TTC549 (cell line): ENCODE measurements at regions not wholly inside any gene's neighbourhood (a gene's known extent, or its start where the extent isn't known, plus 50 kb on each side); places are given as distances from the start of the nearest gene placed in this dataset.

ENCODE experiments used
- FAIRE-seq: peaks from 2 replicates; lab custom pipeline; 2012; peaks lifted over from hg19 to GRCh38; lab: Jason Lieb, UNC

DNA sequence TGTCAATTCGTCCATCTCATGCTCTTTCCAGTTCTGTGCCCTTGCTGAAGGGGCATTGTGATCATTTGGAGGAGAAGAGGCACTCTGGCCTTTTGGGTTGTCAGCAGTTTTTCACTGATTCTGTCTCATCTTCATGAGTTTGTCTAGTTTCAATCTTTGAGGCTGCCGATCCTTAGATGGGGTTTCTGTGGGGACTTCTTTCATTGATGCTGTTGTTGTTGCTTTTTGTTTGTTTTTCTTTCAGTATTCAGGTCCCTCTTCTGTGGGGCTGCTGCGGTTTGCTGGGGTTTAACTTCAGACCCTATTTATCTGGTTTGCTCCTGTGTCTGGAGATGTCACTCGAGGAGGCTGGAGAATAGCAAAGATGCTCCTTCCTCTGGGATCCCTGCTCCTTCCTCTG, 224.3 kb downstream of the JRKL start:
- no peak for FAIRE-seq

DNA sequence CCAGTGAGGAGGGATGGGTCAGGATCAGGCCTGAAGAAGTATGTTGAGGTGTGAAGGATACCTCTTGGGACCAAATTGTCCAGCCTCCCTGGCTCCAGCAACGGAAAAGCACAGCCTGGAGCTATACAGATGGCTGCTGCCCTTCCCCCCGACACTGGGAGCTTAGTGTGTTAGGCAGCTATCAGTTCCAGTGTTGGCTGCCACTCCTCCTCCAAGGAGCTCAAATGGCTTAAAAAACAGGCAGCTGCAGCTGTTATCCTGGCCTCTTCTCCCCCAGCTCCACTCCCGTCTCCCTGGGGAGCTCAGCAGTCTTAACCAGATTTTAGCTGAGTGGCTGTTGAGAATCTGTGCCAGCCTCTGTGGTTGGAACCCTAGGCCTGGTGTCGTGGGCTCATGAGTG, 225.0 kb downstream of the JRKL start:
- FAIRE-seq, result no peak

GRCh38 chr11:96620464-96621044, 230.7 kb downstream of the JRKL start:
- no peak for FAIRE-seq

DNA sequence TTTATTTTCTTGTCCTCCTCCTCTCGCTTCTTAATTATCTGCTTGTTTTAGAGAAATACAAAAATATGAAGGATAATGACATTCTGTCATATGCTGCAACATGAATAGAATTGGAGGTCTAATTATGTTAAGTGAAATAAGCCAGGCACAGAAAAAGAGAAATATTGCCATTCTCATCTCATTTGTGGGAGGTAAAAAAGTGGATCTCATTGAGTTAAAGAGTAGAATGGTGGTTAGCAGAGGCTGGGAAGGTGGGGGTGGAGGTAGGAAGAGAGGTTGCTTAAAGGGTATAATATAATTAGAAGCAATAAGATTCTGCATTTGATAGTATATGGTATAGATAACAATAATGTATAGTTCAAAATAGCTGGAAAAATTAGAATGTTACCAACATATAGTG, 231.3 kb downstream of the JRKL start:
- no peak for FAIRE-seq

GRCh38 chr11:96622026-96622634, 232.3 kb downstream of the JRKL start:
- FAIRE-seq, result no peak

- FAIRE-seq, result no peak
Observed at GRCh38 chr11:96624126-96624525, 234.3 kb downstream of the JRKL start.

DNA sequence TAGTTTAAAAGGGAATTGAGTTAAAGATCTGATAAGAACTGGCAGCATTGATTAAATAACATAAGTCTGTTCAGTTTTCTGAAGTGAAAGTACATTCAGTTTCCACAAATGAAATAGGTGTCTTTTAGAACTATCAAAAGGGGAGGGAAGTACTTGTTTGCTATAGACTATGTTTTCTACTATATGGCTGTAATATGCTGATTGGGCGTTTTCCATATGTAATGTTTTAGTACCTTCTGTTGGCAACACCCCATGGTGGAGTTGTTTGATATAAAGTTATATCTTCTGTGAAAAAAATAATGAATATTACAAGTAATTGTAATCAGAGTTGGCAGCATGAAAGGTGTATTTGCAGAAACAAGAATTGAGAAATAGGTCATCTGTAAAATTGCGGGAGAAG, 237.6 kb downstream of the JRKL start:
- no peak for FAIRE-seq

DNA sequence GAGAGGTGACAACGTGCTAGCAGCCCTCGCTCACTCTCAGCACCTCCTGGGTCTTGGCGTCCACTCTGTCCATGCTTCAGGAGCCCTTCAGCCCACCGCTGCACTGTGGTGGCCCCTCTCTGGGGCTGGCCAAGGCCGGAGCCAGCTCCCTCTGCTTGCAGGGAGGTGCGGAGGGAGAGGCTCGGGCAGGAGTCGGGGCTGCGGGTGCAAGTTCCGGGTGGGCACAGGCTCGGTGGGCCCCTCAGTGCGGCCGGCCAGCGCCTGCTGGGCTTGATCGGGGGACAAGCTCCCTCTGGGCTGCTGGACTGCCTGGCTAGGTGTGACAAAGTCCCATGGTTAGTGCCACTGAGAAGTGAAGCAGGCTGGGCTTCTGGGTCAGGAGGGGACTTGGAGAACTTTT, 245.8 kb downstream of the JRKL start:
- no peak for FAIRE-seq

- FAIRE-seq, result no peak
Observed at GRCh38 chr11:96641261-96641660, 251.4 kb downstream of the JRKL start.

DNA sequence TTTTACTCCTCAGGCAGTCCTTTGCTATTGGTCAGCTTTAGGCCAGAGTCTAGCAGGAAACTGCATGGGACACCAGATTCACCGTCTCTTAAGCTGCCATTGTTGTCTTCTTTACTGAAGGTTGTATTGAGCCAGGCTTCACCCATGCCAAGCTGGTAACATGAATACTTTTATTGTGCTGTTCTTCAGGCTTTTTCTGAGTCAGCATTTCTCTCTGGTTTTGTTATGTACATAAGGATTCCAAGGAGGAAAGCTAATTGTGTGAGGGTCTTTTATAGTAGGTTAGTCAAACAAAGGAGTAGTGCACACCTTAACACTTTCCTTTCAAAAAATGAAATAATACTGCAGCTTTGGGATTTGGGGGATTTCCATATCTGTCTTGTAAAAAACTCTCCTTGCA, 252.8 kb downstream of the JRKL start:
- no peak for FAIRE-seq

- no peak for FAIRE-seq
Observed at GRCh38 chr11:96643173-96643572, 253.4 kb downstream of the JRKL start.

GRCh38 chr11:96647621-96648020, 257.8 kb downstream of the JRKL start:
- FAIRE-seq, result no peak

DNA sequence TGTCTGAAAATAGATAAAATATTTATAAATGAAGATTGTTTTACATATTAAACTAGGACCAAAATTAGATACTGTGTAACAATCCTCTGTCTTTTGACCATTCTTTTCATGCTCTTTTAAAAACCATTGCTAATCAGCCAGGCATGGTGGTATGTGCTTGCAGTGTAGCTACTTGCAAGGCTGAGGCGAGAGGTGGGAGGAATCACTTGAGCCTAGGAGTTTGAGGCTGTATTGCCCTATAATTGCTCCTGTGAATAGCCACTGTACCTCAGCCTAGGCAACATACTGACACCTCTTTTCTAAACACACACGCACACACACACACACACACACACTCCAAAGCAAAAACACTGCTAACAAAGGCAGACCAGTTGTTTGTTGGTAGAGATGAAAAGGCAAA, 259.2 kb downstream of the JRKL start:
- no peak for FAIRE-seq

DNA sequence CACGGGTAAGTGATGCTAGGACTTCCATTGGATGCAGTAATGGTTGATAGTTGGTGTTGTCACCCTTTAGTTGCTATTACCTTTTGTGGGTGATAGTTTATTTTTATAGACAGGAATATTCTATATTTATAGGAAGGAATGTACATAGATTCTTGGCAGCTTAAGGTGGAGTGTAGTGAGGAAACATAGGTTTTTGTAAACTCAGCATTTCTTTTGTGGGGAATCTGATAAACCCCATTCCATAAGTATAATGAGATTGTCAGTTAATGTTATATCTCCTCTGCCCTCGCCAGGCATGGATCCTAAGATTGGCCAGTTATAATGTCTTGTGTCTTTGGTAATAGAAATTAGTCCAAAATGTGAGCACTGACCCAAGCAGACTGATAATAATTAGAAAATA, 262.7 kb downstream of the JRKL start:
- no peak for FAIRE-seq

- FAIRE-seq, result no peak
Observed at GRCh38 chr11:96655474-96655873, 265.7 kb downstream of the JRKL start.

GRCh38 chr11:96658436-96658835, 268.6 kb downstream of the JRKL start:
- no peak for FAIRE-seq

DNA sequence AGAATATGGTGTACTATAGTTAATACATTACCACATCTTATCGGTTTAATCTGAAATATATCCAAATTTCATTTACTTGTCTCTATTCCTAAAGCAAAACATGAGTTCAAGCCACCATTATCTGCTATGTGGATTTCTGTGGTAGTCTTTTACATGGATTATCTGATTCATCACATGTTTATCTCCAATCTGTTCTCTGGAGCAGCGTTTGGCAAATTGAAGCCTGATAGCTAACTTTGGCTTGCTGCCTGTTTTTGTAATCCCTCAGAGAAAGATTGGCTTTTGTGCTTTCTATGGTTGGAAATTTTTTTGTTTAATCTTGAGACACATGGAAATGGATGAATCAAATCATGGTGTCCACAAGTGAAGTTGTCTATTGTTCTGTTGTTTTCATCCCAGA, 274.3 kb downstream of the JRKL start:
- FAIRE-seq, result no peak

- no peak for FAIRE-seq
Observed at GRCh38 chr11:96680211-96681018, 290.6 kb downstream of the JRKL start.

DNA sequence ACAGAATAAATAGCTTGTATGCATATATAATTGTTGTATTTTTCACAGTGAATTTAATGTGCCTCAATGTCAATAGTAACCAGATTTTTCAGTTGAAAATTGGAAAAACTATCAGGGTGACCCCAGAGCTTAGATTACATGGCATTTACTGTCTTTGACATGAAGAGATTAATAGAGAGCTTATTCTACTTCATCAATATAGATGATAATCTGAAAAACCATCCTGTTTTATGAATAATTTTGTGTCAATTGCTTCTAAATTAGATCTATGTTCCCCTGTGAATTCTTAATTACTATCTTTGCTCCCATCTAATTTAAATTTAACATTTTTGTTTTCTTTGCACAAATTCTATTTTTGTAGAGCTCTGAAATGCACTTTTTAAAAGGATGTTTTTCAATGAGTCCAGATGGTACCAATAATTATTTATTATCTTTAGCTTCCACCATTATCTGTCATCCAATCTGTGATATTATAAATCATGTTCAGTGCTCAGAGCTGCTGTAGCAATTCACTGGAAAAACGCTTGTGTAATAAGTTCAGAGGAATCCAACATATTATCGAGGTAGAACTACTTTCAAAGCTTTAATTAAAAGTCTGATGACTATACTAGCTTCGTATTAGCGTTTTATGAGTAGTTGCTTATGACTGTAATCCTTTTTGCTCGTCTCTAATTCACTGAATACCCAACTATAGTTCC, 291.4 kb downstream of the JRKL start:
- no peak for FAIRE-seq

DNA sequence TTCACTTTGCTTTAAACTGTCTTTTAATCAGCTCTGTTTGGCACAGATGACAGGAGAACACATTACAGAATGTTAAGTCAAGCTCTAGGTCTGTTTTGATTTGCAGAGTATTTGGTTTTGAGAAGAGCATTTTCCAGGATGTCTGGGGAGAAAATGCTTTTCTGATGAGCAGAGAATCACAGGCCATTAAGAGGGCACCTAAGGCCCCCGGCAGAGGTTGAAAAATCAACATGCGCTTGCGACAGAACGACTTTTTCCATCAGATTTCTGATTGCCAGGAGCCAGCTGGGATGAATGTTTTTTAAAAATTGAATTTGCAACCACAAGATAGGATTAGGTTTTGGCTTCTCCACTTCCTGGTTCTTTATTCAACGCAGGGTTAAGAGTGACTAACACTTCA, 304.5 kb downstream of the JRKL start:
- FAIRE-seq, result no peak

DNA sequence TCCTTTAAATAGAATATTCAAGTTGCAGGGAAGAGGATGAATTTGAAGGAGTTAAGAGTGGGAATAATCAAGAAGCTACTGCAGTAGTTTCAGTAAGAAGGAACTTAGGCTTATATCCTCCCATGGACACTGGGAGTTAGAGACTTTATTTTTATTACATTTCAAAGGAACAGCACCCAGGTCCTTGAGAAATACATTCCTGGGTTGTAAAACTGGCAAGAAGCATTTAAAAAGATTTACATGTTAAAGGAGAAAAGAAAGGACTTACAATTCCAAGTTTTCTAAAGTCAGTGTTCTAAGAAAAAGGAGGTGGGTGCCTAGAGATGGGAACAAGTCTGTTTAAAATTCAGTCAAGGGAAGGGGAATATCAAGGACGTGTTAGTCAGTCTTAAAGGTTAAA, 306.9 kb downstream of the JRKL start:
- no peak for FAIRE-seq

- FAIRE-seq, result no peak
Observed at GRCh38 chr11:96697466-96697865, 307.7 kb downstream of the JRKL start.

DNA sequence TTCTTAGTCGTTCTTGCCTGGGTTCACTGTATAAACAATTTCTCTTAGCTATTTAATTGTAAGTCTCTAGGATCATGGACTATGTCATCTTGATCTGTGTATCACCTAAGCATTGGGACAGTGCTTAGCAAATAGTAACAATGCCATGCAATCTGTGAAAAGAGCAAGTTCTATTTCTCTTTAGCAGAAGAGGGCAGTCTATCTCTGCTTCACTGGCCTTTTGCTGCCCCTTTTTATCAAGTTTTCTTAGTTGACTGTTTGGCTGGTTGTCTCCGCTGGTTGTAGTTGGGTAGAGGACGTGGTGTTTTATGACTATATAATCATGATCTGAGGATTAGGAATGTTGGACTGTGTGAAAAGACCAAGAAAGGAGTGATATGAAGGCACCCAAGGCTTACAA, 315.0 kb downstream of the JRKL start:
- no peak for FAIRE-seq
